H1 (cell line): ENCODE measurements at regions not wholly inside any gene's neighbourhood (a gene's known extent, or its start where the extent isn't known, plus 50 kb on each side); places are given as distances from the start of the nearest gene placed in this dataset.

Source experiments
- CTCF ChIA-PET: fragments of 300-600 bp; sonication (Branson Sonifier 250); formaldehyde crosslinking; loops from one replicate; lab custom pipeline; 2021; ENCODE audit not compliant: partially characterized antibody; lab: Charles Lee
- POLR2A ChIA-PET: fragments of 300-600 bp; sonication (Branson Sonifier 250); formaldehyde crosslinking; loops from one replicate; lab custom pipeline; 2021; ENCODE audit warnings: inconsistent platforms; ENCODE audit not compliant: partially characterized antibody; lab: Charles Lee
- DNase-seq, 2 experiments: peaks; one replicate each; pipeline versions ENCODE4 v3.0.0 to v3.0.0-alpha.2; 2010 to 2022; ENCODE audit warnings: low spot score in 2 of 2, low read depth in 1 of 2, mixed read lengths in 1 of 2
- FAIRE-seq: peaks from 2 replicates; lab custom pipeline; 2011; peaks lifted over from hg19 to GRCh38; lab: Jason Lieb, UNC
- H2AFZ ChIP-seq: 2 replicates; pipeline ENCODE4 v1.8.1; 2012; ENCODE audit warnings: low read length, inconsistent platforms
- H2AK5ac ChIP-seq: 2 replicates; pipeline ENCODE4 v1.6.1; 2013; ENCODE audit warnings: low read depth, low read length
- H2BK120ac ChIP-seq: replicated peaks from 2 replicates; pipeline ENCODE3; 2013; ENCODE audit warnings: low read depth, low read length, inconsistent platforms
- H2BK12ac ChIP-seq: 2 replicates; pipeline ENCODE4 v1.6.1; 2013; ENCODE audit warnings: low read depth, low read length
- H2BK15ac ChIP-seq: 2 replicates; pipeline ENCODE4 v1.6.1; 2013; ENCODE audit warnings: low read length
- H2BK20ac ChIP-seq: 2 replicates; pipeline ENCODE4 v1.6.1; 2013; ENCODE audit warnings: low read length
- H2BK5ac ChIP-seq: 2 replicates; pipeline ENCODE4 v1.6.1; 2013; ENCODE audit warnings: low read depth, low read length
- H3K14ac ChIP-seq: 2 replicates; pipeline ENCODE4 v1.6.1; 2013; ENCODE audit warnings: inconsistent platforms; ENCODE audit not compliant: insufficient read length
- H3K18ac ChIP-seq: 2 replicates; pipeline ENCODE4 v1.6.1; 2013; ENCODE audit warnings: low read length; ENCODE audit errors: extremely low read depth
- H3K23ac ChIP-seq: 2 replicates; pipeline ENCODE4 v1.6.1; 2013; ENCODE audit warnings: inconsistent platforms; ENCODE audit not compliant: insufficient read length
- H3K23me2 ChIP-seq: 2 replicates; pipeline ENCODE4 v1.6.1; 2013; ENCODE audit warnings: low read depth, low read length
- H3K27ac ChIP-seq: 2 replicates; pipeline ENCODE4 v1.6.1; 2011; ENCODE audit warnings: low read depth, low read length, inconsistent platforms
- H3K27me3 ChIP-seq, 4 experiments: replicated peaks in 1 of 4; 1 replicate in 1 of 4; 2 replicates in 3 of 4; pipeline versions ENCODE4 v1.6.1 to v1.8.1; 2011 to 2013; ENCODE audit warnings: low read length in 3 of 4, mild to moderate bottlenecking in 3 of 4, inconsistent platforms in 2 of 4, mixed read lengths in 2 of 4, moderate library complexity in 1 of 4; ENCODE audit not compliant: control insufficient read depth in 3 of 4, insufficient read depth in 3 of 4; ENCODE audit errors: extremely low read depth in 1 of 4
- H3K36me3 ChIP-seq, 4 experiments: 2 replicates each; pipeline versions ENCODE4 v1.6.1 to v1.8.1; 2011 to 2013; ENCODE audit warnings: mild to moderate bottlenecking in 4 of 4, low read length in 3 of 4, moderate library complexity in 2 of 4, control low read depth in 1 of 4, inconsistent platforms in 1 of 4; ENCODE audit not compliant: insufficient read depth in 4 of 4, control insufficient read depth in 2 of 4
- H3K4ac ChIP-seq: replicated peaks from 2 replicates; pipeline ENCODE3; 2013; ENCODE audit warnings: low read length, low read depth, mixed read lengths, inconsistent platforms; ENCODE audit not compliant: insufficient read length
- H3K4me1 ChIP-seq, 4 experiments: replicated peaks in 1 of 4; 1 replicate in 1 of 4; 2 replicates in 3 of 4; pipeline versions ENCODE4 v1.6.1 to v1.8.1; 2011 to 2013; ENCODE audit warnings: low read length in 3 of 4, inconsistent platforms in 2 of 4, mixed read lengths in 1 of 4; ENCODE audit not compliant: insufficient read depth in 4 of 4, control insufficient read depth in 3 of 4
- H3K4me2 ChIP-seq, 2 experiments: 2 replicates each; pipeline versions ENCODE4 v1.6.1 to v1.8.1; 2011 to 2013; ENCODE audit warnings: low read depth in 2 of 2, low read length in 2 of 2, control low read depth in 1 of 2, inconsistent platforms in 1 of 2, mild to moderate bottlenecking in 1 of 2; ENCODE audit not compliant: insufficient read depth in 1 of 2
- H3K4me3 ChIP-seq, 4 experiments: fragments of 200-600, 300-600 bp in 1 of 4; sonication (generic), shearing (Covaris generic), sonication (Bioruptor Twin) in 1 of 4; 2 replicates each; pipeline versions ENCODE4 v1.5.1 to v1.8.1; 2011 to 2016; ENCODE audit warnings: low read length in 4 of 4, low read depth in 3 of 4, control low read depth in 2 of 4, inconsistent platforms in 2 of 4, mild to moderate bottlenecking in 2 of 4, mixed read lengths in 1 of 4, moderate library complexity in 1 of 4; ENCODE audit not compliant: insufficient read depth in 2 of 4; ENCODE audit errors: extremely low read depth in 1 of 4
- H3K56ac ChIP-seq: replicated peaks from 2 replicates; pipeline ENCODE3; 2013; ENCODE audit warnings: low read depth, mild to moderate bottlenecking, mixed read lengths, low read length, inconsistent platforms; ENCODE audit not compliant: insufficient read length
- H3K79me1 ChIP-seq: 2 replicates; pipeline ENCODE4 v1.6.1; 2013; ENCODE audit warnings: low read depth, low read length, control low read depth
- H3K79me2 ChIP-seq, 2 experiments: 2 replicates each; pipeline versions ENCODE4 v1.6.1 to v1.8.1; 2012 to 2013; ENCODE audit warnings: low read length in 2 of 2, mild to moderate bottlenecking in 2 of 2, inconsistent platforms in 1 of 2; ENCODE audit not compliant: insufficient read depth in 2 of 2, control insufficient read depth in 1 of 2
- H3K9ac ChIP-seq, 4 experiments: replicated peaks in 1 of 4; 1 replicate in 1 of 4; 2 replicates in 3 of 4; pipeline versions ENCODE4 v1.6.1 to v1.8.1; 2011 to 2013; ENCODE audit warnings: low read depth in 3 of 4, low read length in 3 of 4, control low read depth in 2 of 4, mild to moderate bottlenecking in 2 of 4, moderate library complexity in 2 of 4, inconsistent platforms in 1 of 4; ENCODE audit errors: extremely low read depth in 1 of 4
- H3K9me3 ChIP-seq, 2 experiments: 2 replicates each; pipeline versions ENCODE4 v1.6.1 to v1.8.1; 2012 to 2013; ENCODE audit warnings: mild to moderate bottlenecking in 2 of 2, moderate library complexity in 2 of 2, control low read depth in 1 of 2, inconsistent platforms in 1 of 2, low read depth in 1 of 2, low read length in 1 of 2, mixed read lengths in 1 of 2; ENCODE audit not compliant: insufficient read depth in 2 of 2
- H4K20me1 ChIP-seq, 2 experiments: replicated peaks in 1 of 2; 2 replicates each; pipeline versions ENCODE3 to v1.8.1; 2011 to 2013; ENCODE audit warnings: inconsistent platforms in 2 of 2, low read length in 2 of 2, mild to moderate bottlenecking in 1 of 2; ENCODE audit not compliant: insufficient read depth in 2 of 2, control insufficient read depth in 1 of 2
- H4K5ac ChIP-seq: 2 replicates; pipeline ENCODE4 v1.6.1; 2013; ENCODE audit warnings: low read length, low read depth, mixed read lengths, inconsistent platforms; ENCODE audit not compliant: insufficient read length
- H4K8ac ChIP-seq: 2 replicates; pipeline ENCODE4 v1.8.0; 2013; ENCODE audit warnings: mild to moderate bottlenecking, moderate library complexity, low read length, inconsistent platforms; ENCODE audit not compliant: insufficient read depth; ENCODE audit errors: extremely low read depth
- H4K91ac ChIP-seq: replicated peaks from 2 replicates; pipeline ENCODE3; 2013; ENCODE audit warnings: low read length, mixed read lengths, inconsistent platforms; ENCODE audit not compliant: insufficient read length
- CEBPB ChIP-seq: IDR thresholded peaks from 2 replicates; pipeline ENCODE4 v1.6.1; 2012; ENCODE audit warnings: low read depth, low read length
- CHD1 ChIP-seq: IDR thresholded peaks from 2 replicates; pipeline ENCODE4 v1.6.1; 2012; ENCODE audit warnings: low read depth, low read length, improper control_type of control experiment
- CREB1 ChIP-seq: IDR thresholded peaks from 2 replicates; pipeline ENCODE4 v1.6.1; 2012; ENCODE audit warnings: inconsistent platforms
- KDM4A ChIP-seq: IDR thresholded peaks from one replicate; pipeline ENCODE4 v1.7.1; 2012; ENCODE audit warnings: low read depth, mild to moderate bottlenecking, moderate library complexity, low read length, inconsistent platforms; ENCODE audit not compliant: severe bottlenecking
- PHF8 ChIP-seq: fragments of 200-600 bp; sonication (generic); conservative IDR thresholded peaks from 2 replicates; pipeline ENCODE4 v1.7.1; 2012; ENCODE audit warnings: low read depth, mild to moderate bottlenecking, inconsistent platforms, low read length, moderate library complexity
- SIN3A ChIP-seq, 2 experiments: IDR thresholded peaks in 1 of 2; conservative IDR thresholded peaks in 1 of 2; 2 replicates each; pipeline ENCODE4 v1.6.1; 2011 to 2012; ENCODE audit warnings: low read length in 2 of 2, improper control_type of control experiment in 1 of 2, low read depth in 1 of 2, mild to moderate bottlenecking in 1 of 2
- SRF ChIP-seq: IDR thresholded peaks from 2 replicates; pipeline ENCODE4 v1.6.1; 2011; ENCODE audit warnings: mild to moderate bottlenecking, low read depth, low read length, moderate library complexity
- TAF1 ChIP-seq: IDR thresholded peaks from 2 replicates; pipeline ENCODE4 v1.6.1; 2011; ENCODE audit warnings: mild to moderate bottlenecking, low read depth, low read length
- YY1 ChIP-seq: IDR thresholded peaks from 2 replicates; pipeline ENCODE4 v1.6.1; 2011; ENCODE audit warnings: low read depth, mild to moderate bottlenecking, low read length
- ZNF274 ChIP-seq: IDR thresholded peaks from 2 replicates; pipeline ENCODE4 v1.7.0; 2012; ENCODE audit warnings: low read length, borderline replicate concordance; ENCODE audit errors: extremely low read depth
- WGBS, 2 experiments: shearing (Covaris generic) in 1 of 2; methylation state at CpG; one replicate each; pipeline versions ENCODE4 v1.1.6 to v1.1.7; 2013 to 2015; ENCODE audit warnings: low lambda C conversion rate in 2 of 2, mixed read lengths in 2 of 2, inconsistent platforms in 1 of 2, low coverage in 1 of 2, missing lambda C conversion rate in 1 of 2; ENCODE audit not compliant: insufficient replicate concordance in 2 of 2, insufficient coverage in 1 of 2, insufficient read length in 1 of 2; ENCODE audit errors: extremely low coverage in 1 of 2, missing lambda C conversion rate in 1 of 2; 5-methylcytosine and 5-hydroxymethylcytosine counted together
- TF ChIP-seq, protein P1 (sequence below): IDR thresholded peaks from 2 replicates; pipeline ENCODE4 v1.6.1; 2012; ENCODE audit warnings: inconsistent platforms
- TF ChIP-seq, protein P2 (sequence below): IDR thresholded peaks from 2 replicates; pipeline ENCODE4 v1.6.1; 2012; ENCODE audit warnings: inconsistent platforms
- TF ChIP-seq, protein P3 (sequence below): IDR thresholded peaks from 2 replicates; pipeline ENCODE4 v1.6.1; 2011; ENCODE audit warnings: low read length, improper control_type of control experiment

DNA sequence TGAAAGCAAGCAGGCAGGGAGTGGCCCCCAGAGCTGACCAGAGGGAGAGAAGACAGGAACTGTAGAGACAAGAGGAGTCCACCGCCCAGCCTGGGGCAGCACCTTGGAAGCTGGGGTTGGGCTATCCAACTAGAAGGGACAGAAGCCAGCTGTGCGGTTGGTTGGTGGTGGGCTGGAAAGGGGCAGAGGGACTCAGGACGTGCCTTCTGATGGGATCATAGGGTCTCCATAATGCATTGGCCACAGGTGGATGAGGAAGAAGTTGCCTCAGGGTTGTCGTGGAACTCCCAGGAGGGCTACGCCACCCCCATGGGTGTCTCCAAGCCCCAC, 114.0 kb upstream of the RET start:
- Histone ChIP-seq H3K14ac (no peak overlapping the region), H2BK12ac (no peak overlapping the region), H4K91ac (no peak overlapping the region), H2BK120ac (no peak overlapping the region), H3K9me3 (peaks cover 0 to 4% of the 10 kb centered on the region in 2 experiments; a peak in 3 of 4 replicates), H4K5ac (no peak overlapping the region), H3K4me2 (no peak overlapping the region), H3K56ac (no peak overlapping the region), H2BK5ac (no peak overlapping the region), H3K36me3 (no peaks in the 10 kb centered on the region), H3K27ac (no peak overlapping the region), H3K27me3 (no peaks in the 10 kb centered on the region), H2BK15ac (no peak overlapping the region; the same call in 1 of the 2 replicates), H2BK20ac (no peak overlapping the region), H3K23me2 (no peaks in the 10 kb centered on the region), H3K23ac (no peak overlapping the region), H4K20me1 (no peaks in the 10 kb centered on the region), H4K8ac (no peak overlapping the region), H3K9ac (no peak overlapping the region), H3K18ac (no peak overlapping the region), H2AFZ (no peak overlapping the region), H3K79me1 (no peaks in the 10 kb centered on the region), H3K4me1 (peaks cover 0 to 3% (median 0%) of the 10 kb centered on the region in 4 experiments; a peak in 1 of 7 replicates), H3K4me3 (no peak overlapping the region), H3K79me2 (no peaks in the 10 kb centered on the region), H2AK5ac (no peak overlapping the region), H3K4ac (no peak overlapping the region)
- WGBS, 2 experiments, result 93% methylated on average over 4 of the region's 5 CpGs; no CpG with 5 or more reads in 1 of the 2 experiments
- DNase-seq (no peak), FAIRE-seq (no peak)
- ChIA-PET CTCF (interaction anchor here (2.1 kb wide), 1 partner anchor 11 kb away, joined by 6 read pairs; no protein-coding TSS in a partner anchor), POLR2A (no interaction called here)
- no peak for TF ChIP-seq CREB1
- TF ChIP-seq ZNF274, result no peak
- no peak for TF ChIP-seq PHF8
- no peak for TF ChIP-seq SIN3A (conservative IDR thresholded peaks at IDR 0.05 in 1 of 2, IDR thresholded peaks at IDR 0.05 in 1 of 2; ENCODE audit: low read depth in 1 of 2, low read length in 2 of 2)
- TF ChIP-seq TAF1, result no peak
- TF ChIP-seq, protein P1, sequence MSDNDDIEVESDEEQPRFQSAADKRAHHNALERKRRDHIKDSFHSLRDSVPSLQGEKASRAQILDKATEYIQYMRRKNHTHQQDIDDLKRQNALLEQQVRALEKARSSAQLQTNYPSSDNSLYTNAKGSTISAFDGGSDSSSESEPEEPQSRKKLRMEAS, result no peak
- TF ChIP-seq, protein P2, sequence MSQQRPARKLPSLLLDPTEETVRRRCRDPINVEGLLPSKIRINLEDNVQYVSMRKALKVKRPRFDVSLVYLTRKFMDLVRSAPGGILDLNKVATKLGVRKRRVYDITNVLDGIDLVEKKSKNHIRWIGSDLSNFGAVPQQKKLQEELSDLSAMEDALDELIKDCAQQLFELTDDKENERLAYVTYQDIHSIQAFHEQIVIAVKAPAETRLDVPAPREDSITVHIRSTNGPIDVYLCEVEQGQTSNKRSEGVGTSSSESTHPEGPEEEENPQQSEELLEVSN, result no peak
- no peak for TF ChIP-seq KDM4A
- no peak for TF ChIP-seq CEBPB
- no peak for TF ChIP-seq SRF
- no peak for TF ChIP-seq CHD1
- TF ChIP-seq YY1, result no peak
- TF ChIP-seq, protein P3, sequence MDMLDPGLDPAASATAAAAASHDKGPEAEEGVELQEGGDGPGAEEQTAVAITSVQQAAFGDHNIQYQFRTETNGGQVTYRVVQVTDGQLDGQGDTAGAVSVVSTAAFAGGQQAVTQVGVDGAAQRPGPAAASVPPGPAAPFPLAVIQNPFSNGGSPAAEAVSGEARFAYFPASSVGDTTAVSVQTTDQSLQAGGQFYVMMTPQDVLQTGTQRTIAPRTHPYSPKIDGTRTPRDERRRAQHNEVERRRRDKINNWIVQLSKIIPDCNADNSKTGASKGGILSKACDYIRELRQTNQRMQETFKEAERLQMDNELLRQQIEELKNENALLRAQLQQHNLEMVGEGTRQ, result no peak
